H1 (cell line): ENCODE measurements at regions not wholly inside any gene's neighbourhood (a gene's known extent, or its start where the extent isn't known, plus 50 kb on each side); places are given as distances from the start of the nearest gene placed in this dataset.

Source experiments
- CEBPB ChIP-seq: IDR thresholded peaks from 2 replicates; pipeline ENCODE4 v1.6.1; 2012; ENCODE audit warnings: low read depth, low read length
- CTBP2 ChIP-seq: IDR thresholded peaks from 2 replicates; pipeline ENCODE4 v1.7.0; 2011; ENCODE audit warnings: borderline replicate concordance, mild to moderate bottlenecking, moderate library complexity, mixed read lengths, low read length; ENCODE audit not compliant: insufficient read depth, insufficient read length
- EGR1 ChIP-seq: IDR thresholded peaks from 2 replicates; pipeline ENCODE4 v1.6.1; 2011; ENCODE audit warnings: low read depth, low read length, borderline replicate concordance
- FOSL1 ChIP-seq: IDR thresholded peaks from 2 replicates; pipeline ENCODE4 v1.6.1; 2011; ENCODE audit warnings: mild to moderate bottlenecking, low read depth, low read length, moderate library complexity; ENCODE audit not compliant: insufficient read depth
- KDM4A ChIP-seq: IDR thresholded peaks from one replicate; pipeline ENCODE4 v1.7.1; 2012; ENCODE audit warnings: low read depth, mild to moderate bottlenecking, moderate library complexity, low read length, inconsistent platforms; ENCODE audit not compliant: severe bottlenecking
- SIRT6 ChIP-seq: IDR thresholded peaks from one replicate; pipeline ENCODE4 v1.7.1; 2012; ENCODE audit warnings: low read length, inconsistent platforms

DNA sequence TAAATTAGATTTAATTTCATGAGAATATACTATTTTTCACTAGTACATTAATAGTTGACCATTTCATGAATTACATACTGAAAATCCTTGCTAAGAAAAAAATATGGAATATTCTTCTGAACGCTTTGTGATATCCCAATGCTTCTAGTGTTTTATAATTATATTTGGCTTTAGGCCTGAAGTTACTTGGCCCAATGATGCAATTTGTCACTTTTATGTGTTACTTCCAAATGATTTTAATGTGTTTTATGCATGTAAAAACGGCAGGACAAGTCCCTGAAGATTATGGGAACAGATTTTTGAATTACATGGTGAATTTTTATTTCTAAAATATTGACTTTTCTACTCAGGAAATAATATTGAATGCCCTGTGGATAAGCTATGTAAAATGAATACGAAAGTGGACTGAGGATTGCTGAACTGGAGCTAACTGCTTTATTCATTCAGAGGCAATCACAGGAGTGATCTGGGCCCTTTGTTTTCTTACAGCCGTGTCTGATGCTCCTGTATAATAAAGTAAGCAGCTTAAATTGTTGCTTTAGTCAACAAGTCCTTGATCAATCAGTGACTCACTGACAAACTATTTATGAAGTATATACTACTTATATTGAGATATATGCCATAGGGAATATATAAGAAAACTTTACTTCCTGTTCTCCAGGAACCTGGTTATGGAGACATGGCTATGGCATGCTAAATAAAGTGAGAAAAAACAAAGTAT lies 543.0 kb upstream of the RGS18 start (continued):
- TF ChIP-seq CTBP2 (no peak), EGR1 (no peak), FOSL1 (no peak), CEBPB (no peak), KDM4A (no peak), SIRT6 (no peak)
